NCI-H748 (cell line): ENCODE measurements at regions not wholly inside any gene's neighbourhood (a gene's known extent, or its start where the extent isn't known, plus 50 kb on each side); places are given as distances from the start of the nearest gene placed in this dataset.

Experiments
- DNase-seq: peaks from one replicate; lab custom pipeline; 2025; ENCODE audit not compliant: unreplicated experiment; lab: John Stamatoyannopoulos, UW

DNA sequence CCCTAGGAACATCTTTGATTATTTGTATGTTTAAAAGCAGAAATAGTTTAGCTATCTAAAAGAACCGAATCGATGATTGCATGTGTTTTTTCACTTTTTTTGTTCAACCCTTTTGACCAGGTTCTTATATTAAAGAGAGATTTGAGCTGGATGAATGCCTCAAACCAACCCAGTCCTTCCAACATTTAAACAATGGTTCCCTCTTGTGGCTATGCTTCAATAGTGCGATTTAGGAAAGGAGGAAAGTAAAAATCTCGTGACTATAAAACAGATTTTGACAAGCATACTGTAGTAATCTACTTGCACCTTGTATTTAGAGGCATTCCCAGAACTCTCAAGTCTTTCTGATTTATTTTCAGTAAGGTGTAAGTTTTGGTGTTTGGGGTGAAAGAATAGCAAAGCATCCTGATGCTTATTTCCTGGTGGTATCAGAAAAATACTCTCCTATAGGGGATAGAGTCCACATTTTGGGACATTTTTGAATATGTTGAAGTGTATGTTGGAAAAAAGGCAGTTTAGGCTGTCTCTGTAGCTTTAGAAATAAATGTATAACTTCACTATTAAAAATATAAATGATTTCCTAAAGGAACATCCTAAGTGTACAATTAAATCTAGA is 159.6 kb upstream of the KCNH8 start:
- peak; percentile 73 for DNase-seq

DNA sequence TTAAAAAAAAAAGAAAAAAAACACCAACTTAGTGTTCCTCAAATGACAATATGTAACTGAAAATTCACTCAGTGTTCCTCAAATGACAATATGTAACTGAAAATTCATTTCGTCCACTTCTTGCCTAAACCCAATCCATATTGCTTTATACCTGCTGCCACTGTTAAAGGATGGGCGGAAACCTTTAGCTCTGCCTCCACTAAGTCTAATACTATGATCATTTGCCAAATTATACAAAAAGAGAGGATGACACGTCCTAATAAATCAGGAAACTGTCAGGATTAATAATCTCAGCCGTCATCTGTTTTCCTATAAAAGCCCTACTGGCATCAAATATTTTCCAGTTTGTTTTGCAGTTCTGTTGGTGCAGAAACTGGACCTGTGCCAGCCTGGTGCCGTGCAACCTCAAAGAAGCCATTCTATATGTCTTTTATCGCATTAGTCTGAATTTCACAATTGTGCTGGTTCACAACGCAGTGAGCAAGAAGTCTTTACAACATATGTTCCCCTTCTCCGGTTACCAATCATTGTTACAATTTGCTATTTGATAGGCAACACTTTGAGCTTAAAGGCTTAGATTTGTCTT is 160.4 kb upstream of the KCNH8 start:
- peak; percentile 89 for DNase-seq

DNA sequence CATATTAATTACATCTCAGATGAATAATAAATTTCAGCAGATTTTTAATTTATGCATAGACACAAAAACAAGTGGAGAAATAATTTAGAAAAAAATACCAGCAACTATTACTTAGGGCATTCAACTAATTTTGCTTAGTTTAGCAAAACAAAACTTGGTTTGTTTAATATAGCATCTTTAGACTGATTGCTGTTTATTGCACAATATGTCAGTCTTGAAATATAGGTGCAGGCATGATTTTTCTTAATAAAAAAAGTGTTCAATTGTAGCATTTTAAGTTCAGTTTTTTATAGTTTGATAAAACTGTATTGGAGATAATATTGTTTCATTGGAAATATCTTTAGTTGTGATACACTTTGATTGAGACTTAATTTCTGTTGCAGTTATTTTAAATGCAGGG is 161.2 kb upstream of the KCNH8 start:
- DNase-seq: no peak

GRCh38 chr3:18982920-18983319 is 165.4 kb upstream of the KCNH8 start:
- DNase-seq: no peak

DNA sequence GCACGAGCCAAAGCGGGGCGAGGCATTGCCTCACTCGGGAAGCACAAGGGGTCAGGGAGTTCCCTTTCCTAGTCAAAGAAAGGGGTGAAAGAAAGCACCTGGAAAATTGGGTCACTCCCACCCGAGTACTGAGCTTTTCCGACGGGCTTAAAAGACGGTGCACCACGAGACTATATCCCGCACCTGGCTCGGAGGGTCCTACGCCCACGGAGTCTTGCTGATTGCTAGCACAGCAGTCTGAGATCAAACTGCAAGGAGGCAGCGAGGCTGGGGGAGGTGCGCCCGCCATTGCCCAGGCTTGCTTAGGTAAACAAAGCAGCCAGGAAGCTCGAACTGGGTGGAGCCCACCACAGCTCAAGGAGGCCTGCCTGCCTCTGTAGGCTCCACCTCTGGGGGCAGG is 172.2 kb upstream of the KCNH8 start:
- DNase-seq: peak; percentile 27

- DNase-seq: no peak
These were observed 180.2 kb upstream of the KCNH8 start for GRCh38 chr3:18968120-18968519.

DNA sequence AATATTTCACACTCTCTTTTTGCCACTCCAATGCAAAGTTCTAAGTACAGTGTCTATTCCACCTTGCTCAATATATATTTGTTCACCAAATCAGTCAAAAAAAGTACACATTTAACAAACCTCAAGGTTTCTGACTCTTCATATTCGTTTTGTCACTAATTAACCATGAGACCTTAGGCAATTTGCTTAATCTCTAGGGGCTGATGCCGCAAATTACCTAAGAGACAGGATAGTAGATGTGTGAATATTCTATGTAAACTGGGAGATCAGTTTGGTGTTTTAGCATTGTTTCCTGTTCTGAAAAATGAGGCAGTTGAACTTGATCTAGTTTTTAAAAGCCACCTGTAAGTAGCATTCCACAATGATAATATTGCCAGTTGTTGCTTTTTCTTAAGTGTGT is 182.5 kb upstream of the KCNH8 start:
- DNase-seq: no peak

DNA sequence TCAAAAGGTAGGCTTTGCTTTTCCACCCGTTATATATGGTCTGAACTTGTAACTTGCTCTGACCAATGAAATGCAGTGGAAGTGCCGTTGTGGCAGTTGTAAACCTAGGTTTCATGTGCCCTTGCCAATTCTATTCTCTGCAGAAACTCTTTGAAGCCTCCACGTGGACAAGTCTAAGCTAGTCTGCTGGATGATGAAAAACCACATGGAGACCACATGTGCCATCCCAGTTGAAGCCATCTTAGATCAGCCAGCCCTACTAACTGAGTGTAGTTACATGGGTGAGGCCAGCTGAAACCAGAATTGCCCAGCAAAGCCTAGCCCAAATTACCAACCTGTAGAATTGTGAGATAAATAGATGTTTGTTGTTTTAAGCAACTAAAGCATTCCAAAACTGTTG is 183.7 kb upstream of the KCNH8 start:
- no peak for DNase-seq

DNA sequence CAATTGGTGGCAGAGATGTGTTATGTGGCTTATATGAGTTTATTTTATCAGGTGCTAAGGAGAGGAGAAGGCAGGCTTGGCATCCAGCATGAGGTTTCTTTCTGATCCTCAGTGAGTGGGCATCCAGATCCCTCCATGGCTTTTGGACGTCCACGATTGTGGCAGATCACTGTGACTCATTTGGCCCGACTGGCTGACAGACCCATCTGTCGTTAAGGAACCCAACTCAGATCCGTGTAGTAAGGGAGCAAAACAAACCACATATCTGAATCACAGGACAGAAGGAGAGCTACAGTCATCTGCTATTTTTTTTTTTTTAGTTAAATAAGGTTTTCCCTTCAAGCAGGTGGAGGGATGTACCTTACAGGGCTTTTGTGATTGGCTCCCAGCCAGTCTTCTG is 197.0 kb upstream of the KCNH8 start:
- no peak for DNase-seq

DNA sequence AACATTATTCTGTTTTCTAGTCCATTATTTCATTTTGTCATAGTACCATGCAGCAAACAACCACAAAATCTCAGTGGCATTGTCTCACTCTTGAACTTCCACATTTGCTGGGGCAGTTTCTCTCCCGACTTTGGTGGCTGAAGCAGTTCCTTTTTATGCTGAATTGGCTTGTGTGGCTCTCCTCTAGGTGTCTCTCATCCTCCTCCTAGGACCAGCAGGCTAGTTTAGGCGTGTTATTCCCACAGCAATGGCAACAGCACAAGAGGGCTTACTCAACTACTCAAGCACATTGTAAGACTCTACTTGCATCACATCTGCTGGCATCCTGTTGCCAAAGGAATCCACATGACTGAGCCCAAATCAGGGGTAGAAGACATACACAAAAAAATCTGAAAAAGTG is 201.8 kb upstream of the KCNH8 start:
- peak; percentile 1 for DNase-seq

DNA sequence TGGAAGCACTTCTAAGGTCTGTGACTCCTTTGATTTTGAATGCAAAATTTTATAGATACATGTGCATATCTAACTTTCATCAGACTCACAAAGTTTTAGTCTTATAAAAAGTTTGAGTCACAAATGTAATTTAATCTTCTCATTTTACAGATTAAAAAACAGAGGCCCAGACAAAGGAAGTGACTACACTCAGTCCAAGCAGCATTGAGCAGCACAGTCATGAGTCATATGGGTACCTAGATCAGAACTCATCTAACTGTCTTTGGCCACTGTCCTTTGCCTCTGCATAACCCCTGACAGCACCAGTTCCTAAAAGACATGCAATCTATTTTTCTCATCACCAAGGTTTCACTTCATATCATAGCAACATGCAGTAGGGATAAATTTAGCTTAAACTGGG is 210.7 kb upstream of the KCNH8 start:
- DNase-seq: no peak

DNA sequence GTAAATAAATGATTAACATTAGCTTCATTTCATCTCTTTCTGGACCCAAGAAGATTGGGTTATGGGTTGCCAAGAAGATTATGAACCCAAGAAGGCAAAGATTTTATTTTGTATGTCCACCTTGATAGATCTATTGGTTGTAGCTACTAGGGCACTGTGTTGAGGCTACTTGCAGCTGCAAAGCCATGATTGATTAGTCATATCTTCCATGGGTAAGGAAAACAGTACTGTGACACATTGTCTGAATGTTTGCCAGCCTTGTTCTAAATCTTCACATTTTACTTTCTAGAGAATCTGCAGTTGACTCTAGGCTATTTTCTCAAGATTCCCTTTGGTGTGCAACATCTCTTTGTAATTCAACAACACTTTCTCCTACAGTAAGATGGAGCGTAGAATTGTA is 229.2 kb upstream of the KCNH8 start:
- no peak for DNase-seq

DNA sequence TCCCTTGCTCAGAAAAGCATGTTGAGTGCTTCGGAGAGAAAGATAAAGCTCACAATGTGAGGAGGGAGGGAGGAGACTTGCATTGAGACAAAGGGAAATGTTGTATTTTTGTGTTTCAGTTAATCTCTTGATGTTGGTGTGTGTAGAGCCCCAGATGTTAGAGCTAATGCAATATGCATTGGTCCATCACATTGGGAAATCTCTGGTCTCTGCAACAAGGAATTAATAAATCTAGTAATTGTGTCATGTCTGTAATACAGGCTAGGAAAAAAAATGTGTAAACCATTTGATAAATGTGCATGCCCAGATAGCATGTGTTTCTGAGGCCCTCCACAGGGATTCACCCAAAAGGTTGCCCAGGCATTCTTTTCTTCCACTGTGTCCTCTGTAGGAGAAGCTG is 230.4 kb upstream of the KCNH8 start:
- no peak for DNase-seq

- DNase-seq: no peak
These were observed 246.1 kb upstream of the KCNH8 start for GRCh38 chr3:18902081-18902793.

GRCh38 chr3:18901571-18901970 is 246.7 kb upstream of the KCNH8 start:
- DNase-seq: no peak

DNA sequence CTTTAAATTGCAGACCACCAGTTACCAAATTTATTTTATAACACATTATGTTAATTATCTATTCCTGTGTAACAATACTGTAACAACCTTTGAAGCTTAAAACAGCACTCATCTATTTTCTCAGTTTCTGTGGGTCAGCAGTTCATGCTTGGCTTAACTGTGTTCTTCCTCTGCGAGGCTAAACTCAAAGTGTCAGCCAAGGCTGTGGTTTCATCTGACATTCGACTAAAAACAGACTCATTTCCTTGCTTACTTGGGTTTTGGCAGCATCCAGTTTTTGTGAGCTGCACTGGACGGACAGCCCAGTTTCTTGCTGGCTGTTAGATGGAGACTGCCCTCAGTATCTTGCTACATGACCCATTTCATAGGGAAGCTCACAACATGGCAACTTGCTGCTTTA is 247.3 kb upstream of the KCNH8 start:
- no peak for DNase-seq

GRCh38 chr3:18898911-18899310 is 249.4 kb upstream of the KCNH8 start:
- no peak for DNase-seq

- peak; percentile 16 for DNase-seq
These were observed 255.6 kb upstream of the KCNH8 start for GRCh38 chr3:18892756-18893155.

- DNase-seq: peak; percentile 61
These were observed 256.3 kb upstream of the KCNH8 start for GRCh38 chr3:18892047-18892446.

GRCh38 chr3:18891641-18892040 is 256.7 kb upstream of the KCNH8 start:
- DNase-seq: no peak

DNA sequence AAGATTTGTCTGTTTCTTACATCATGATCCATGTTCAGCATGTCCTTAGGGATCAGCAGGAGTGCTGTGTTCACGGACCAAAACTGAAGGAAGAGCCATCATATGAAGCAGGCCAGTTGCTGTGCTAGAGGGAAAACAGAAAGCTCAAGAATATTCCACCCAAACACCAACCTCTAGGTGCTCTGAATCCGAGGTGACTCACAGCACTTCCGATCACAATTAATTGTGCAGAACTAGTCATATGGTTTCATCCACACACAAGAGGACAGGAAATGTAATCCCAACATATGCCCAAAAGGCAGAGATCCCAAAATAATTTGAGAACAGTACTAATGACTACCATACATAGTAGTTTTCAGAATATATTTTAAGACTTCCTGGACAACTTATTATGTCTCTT is 257.9 kb upstream of the KCNH8 start:
- DNase-seq: no peak

DNA sequence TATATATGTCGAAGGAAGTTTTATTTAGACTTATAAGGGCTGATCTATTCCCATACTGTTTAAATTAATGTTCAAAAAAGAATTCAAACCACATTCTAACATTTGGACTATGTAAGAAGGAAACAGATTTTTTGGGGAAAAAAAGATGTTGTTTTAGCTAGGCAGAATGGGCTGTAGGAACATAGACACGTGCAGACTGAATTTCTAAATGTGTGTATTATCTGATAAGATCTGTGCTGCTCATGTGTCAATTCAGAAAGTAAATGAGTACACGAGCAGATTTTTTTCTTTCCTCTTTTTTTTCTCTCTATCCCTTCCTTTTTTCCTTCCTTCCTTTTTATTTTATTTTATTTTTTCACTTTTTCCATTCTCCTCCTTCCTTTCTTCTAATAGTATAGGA is 259.5 kb upstream of the KCNH8 start:
- DNase-seq: no peak

GRCh38 chr3:18888370-18888769 is 259.9 kb upstream of the KCNH8 start:
- DNase-seq: peak; percentile 12
